CD4-positive, alpha-beta T cell treated with Interferon alpha-2 for 1 hour (primary cell): ENCODE measurements at regions not wholly inside any gene's neighbourhood (a gene's known extent, or its start where the extent isn't known, plus 50 kb on each side); places are given as distances from the start of the nearest gene placed in this dataset.
"Not testable (repeated sequence)": the region's sequence is repeated elsewhere in the genome, so short reads cannot be mapped to it uniquely, and the experiment has no call there.

Experiments used
- DNase-seq, 2 donors: peaks; one replicate each; pipeline ENCODE4 v3.0.0-alpha.2; 2020 to 2022

DNA sequence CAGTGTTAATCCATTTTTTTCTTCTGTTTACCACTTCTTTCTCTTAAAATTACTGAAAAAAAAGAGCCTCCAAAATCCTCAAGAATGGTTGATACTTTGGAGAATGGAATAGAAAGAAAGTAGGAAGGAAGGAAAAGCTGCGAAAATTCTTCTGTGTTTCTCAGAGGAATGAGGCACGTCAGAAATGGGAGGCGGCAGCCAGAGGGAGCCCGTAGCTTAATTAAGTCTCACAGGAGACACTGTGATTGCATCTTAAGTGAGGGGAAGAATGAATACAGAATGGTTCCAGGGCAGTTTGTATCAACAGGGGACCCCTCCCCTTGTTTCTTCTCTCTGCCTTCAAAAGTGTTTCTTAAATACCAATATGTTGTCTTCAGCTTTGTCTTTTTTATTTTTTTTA, 1099.5 kb downstream of the PLA2G4A start:
- no peak for DNase-seq

GRCh38 chr1:187928696-187929095, 1099.9 kb downstream of the PLA2G4A start:
- DNase-seq: no peak

- DNase-seq: no peak
Observed at GRCh38 chr1:187931776-187932175, 1103.0 kb downstream of the PLA2G4A start.

GRCh38 chr1:187933562-187934419, 1105.0 kb downstream of the PLA2G4A start:
- DNase-seq: no peak

DNA sequence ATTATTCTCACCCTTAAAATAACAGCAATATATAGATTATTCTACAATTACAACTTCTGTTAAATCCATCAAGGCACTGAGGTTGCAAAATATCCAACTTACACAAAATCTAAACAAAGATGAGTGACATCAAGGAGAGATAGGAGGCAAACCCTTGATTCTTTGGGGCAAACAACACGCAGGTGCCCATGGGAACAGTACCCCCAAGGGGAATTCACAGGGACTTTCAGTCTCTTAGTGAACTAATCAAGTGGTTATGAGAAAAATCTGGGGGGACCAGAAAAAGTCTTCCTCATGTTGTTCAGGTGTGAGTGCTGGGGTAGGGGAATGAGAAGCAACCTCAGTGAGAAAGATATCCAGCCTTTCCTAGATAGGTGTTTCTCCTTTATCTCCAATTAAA, 1107.9 kb downstream of the PLA2G4A start:
- no peak for DNase-seq

- DNase-seq: no peak
Observed at GRCh38 chr1:187938092-187938491, 1109.3 kb downstream of the PLA2G4A start.

GRCh38 chr1:187942986-187943385, 1114.2 kb downstream of the PLA2G4A start:
- no peak for DNase-seq

DNA sequence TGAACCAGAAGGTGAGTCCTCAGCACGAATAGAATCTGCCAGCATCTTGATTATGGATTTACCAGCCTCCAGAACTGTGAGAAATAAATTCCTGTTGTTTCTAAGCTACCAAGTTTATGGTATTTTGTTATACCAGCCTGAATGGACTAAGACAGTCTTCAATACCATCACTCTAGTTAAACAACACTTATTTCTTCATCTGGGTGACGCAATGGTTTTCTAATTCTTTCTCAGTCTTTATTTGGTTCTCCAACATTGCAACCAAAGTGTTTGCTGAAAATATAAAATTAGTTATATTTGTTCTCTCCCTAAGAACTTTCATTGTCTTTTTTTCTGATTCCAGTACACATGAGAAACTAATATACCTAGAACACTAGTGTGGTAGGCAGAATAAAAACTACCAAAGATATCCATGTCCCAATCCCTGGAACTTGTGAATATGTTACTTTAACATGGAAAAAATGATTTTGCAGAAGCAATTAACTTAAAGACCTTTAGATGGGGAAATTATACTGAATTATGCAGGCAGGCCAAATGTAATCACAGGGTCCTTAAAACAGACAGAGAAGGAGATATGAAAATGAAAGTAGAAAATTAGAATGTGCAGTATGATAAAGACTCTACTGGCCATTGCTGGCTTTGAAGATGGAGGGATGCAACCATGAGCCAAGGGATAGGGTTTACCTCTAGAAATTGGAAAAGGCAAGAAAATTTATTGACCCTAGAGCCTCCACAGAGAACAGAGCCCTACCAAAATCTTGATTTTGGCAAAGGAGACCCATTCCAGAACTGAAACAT, 1115.1 kb downstream of the PLA2G4A start:
- DNase-seq: no peak

- DNase-seq: not testable (repeated sequence)
Observed at GRCh38 chr1:187946661-187947060, 1117.9 kb downstream of the PLA2G4A start.

DNA sequence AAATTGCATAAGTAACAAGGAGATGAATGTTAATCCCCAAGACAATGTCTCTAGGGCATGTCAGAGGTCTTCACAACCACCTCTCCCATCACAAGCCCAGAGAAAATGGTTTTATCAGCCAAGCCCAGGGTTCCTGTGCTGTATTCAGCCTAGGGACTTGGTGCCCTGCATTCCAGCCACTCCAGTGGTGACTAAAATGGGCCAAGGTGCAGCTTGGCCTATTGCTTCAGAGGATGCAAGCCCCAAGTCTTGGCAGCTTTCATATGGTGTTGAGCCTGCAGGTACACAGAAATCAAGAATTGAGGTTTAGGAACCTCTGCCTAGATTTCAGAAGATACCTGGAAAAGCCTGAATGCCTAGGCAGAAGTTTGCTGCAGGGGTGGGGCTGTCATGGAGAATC, 1118.6 kb downstream of the PLA2G4A start:
- no peak for DNase-seq

DNA sequence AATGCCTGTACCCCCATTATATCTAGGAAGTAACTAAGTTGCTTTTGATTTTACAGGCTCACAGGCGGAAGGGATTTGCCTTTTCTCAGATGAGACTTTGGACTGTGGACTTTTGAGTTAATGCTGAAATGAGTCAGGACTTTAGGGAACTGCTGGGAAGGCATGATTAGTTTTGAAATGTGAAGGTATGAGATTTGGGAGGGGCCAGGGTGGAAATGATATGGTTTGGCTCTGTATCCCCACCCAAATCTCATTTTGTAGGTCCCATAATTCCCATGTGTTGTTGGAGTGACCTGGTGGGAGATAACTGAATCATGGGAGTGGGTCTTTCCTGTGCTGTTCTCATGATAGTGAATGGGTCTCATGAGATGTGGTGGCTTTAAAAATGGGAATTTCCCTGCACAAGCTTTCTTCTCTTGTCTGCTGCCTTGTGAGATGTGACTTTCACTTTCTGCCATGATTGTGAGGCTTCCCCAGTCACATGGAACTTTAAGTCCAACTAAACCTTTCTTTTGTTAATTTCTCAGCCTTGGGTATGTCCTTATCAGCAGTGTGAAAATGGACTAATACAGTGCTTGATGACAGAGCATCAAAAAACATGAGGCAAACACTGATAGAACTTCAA, 1119.5 kb downstream of the PLA2G4A start:
- DNase-seq: no peak

GRCh38 chr1:187949567-187949966, 1120.8 kb downstream of the PLA2G4A start:
- DNase-seq: no peak

GRCh38 chr1:187951817-187952216, 1123.1 kb downstream of the PLA2G4A start:
- DNase-seq: no peak

GRCh38 chr1:187952446-187952845, 1123.7 kb downstream of the PLA2G4A start:
- DNase-seq: no peak

DNA sequence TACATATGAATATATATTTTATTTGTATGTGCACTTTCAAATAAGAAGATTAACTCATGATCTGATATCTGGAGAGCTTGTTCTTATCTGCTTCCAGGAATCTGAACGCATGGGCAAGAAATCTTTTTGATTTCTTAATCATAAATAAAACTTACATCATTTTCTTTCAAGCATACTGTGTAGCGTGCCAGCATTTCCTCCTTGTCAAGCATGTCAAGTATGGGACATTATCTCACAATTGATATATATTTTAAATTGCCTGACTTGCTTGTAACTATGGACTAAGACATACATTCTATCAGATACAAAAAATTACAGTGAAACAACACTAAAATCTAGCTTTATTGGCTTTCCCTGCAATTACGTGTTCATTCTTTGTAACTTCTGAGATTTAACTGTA, 1128.2 kb downstream of the PLA2G4A start:
- no peak for DNase-seq

DNA sequence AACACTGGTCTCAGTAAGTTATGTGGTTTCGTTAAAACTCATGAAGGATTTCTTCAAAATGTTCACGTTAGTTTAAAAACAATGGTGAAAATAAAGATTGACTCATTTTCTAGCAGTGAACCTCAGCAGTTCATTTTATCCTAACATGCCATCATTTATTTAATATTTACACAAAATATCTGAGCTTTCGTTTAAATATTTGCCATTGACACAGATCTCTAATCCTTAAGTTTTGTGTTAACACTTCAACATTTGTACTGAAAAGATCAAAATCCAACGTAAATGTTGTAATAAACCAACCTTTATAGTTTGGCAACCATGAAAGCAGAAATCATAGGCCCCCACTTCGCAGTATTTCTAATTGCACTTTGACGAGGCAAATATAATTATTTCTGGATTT, 1129.5 kb downstream of the PLA2G4A start:
- no peak for DNase-seq

- no peak for DNase-seq
Observed at GRCh38 chr1:187959062-187959461, 1130.3 kb downstream of the PLA2G4A start.

- DNase-seq: no peak
Observed at GRCh38 chr1:187960125-187960638, 1131.4 kb downstream of the PLA2G4A start.

DNA sequence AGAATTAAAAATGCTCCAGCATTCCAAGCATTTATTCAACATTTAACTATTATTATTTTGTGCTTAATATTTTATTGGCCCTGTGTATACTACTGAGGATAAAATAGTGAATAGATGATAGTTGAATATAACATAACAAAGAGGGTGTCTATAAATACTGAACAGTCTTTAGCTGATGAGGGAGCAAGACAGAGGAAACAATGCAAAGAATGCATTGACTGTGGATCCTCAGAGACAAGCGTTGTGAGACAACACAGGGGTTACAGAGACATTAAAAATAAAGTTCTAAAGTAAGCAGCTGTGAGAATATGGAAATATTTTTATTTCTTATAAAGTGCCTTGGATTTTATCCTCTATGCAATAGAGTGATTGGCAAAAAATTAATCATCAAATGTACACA, 1133.1 kb downstream of the PLA2G4A start:
- DNase-seq: no peak

DNA sequence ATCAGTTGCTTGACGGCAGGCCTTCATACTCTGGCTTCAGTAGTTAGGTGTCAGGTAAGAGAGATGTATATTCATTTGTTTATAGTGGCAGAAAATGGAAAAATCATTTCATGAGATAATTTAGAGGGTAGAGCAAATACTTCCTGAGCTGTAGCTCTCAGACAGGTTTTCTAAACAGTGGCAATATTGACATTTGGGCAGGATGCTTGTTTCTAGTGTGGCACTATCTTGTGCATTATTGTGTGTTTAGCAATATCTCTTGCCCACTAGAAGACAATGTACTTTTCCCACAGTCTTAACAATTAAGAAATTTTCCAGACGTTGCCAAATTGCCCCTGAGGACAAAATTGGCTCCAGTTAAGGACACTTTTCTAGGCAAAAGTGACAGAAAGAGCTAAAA, 1143.1 kb downstream of the PLA2G4A start:
- DNase-seq: no peak

- DNase-seq: no peak
Observed at GRCh38 chr1:187977298-187977697, 1148.5 kb downstream of the PLA2G4A start.

DNA sequence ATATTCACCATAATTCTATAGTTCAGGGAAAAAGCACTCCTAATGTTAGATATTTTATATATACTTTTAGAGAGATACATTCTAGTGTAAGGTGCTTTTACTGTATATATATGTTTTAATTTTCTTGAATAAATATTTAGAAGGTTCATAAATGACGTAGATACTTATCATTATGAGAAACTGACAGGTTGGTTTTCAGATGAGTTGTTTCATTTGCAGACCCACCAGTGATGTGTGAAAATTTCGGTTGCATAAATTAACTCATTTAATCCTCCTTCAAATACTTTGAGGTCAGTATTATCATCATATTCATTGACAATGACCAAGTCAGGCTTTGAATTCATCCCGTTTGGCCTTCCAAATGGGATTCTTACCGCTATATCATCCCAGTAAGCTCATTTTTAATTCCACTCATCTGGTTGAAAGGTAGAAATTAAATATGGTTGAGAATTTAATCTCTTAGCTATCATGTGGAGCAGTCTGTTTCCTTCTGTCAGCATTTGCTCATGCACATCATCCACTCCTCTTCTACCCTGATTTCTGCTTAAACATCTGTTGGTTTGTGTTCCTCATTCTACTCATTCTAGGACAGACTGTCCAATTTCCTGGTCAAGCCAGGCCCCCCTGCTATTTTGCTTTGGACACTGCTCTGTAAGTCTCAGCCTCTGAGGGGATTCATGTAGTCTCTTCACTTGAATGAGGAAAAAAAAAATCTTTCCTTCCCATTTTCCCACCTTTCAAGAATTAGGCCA, 1156.6 kb downstream of the PLA2G4A start:
- DNase-seq: no peak
